Tibial artery (tissue), 4 donors: ENCODE measurements at regions not wholly inside any gene's neighbourhood (a gene's known extent, or its start where the extent isn't known, plus 50 kb on each side); places are given as distances from the start of the nearest gene placed in this dataset.
"Not testable (repeated sequence)": the region's sequence is repeated elsewhere in the genome, so short reads cannot be mapped to it uniquely, and the experiment has no call there.

Source experiments
- DNase-seq, 2 donors: peaks; one replicate each; pipeline ENCODE4 v3.0.0-alpha.2; 2019
- H3K27ac ChIP-seq, 2 donors: fragments of 200-600 bp; sonication (generic) in 1 of 2; 1 replicate in 1 of 2; 2 replicates in 1 of 2; pipeline ENCODE4 v1.5.1; 2018 to 2019; ENCODE audit warnings: mild to moderate bottlenecking in 1 of 2
- H3K27me3 ChIP-seq, 2 donors: fragments of 200-600 bp; sonication (generic) in 1 of 2; one replicate each; pipeline versions ENCODE4 v1.5.1 to v1.6.0; 2016 to 2019
- H3K36me3 ChIP-seq, 3 donors: fragments of 200-600 bp; sonication (generic) in 2 of 3; one replicate each; pipeline ENCODE4 v1.5.1; 2016 to 2019; ENCODE audit warnings: mild to moderate bottlenecking in 2 of 3
- H3K4me1 ChIP-seq, 4 donors: fragments of 200-600 bp; sonication (generic) in 2 of 4; 1 replicate in 3 of 4; 2 replicates in 1 of 4; pipeline ENCODE4 v1.5.1; 2016 to 2019
- H3K4me3 ChIP-seq, 2 donors: fragments of 200-600 bp; sonication (generic) in 1 of 2; 1 replicate in 1 of 2; 2 replicates in 1 of 2; pipeline ENCODE4 v1.5.1; 2018 to 2019; ENCODE audit warnings: mild to moderate bottlenecking in 2 of 2
- H3K9me3 ChIP-seq, 3 donors: fragments of 200-600 bp; sonication (generic) in 1 of 3; one replicate each; pipeline ENCODE4 v1.5.1; 2016 to 2019
- CTCF ChIP-seq, 2 experiments: fragments of 200-600 bp in 1 of 2; fragments of 450-650 bp in 1 of 2; IDR thresholded peaks; one replicate each; pipeline ENCODE4 v1.5.1; 2017 to 2019; ENCODE audit warnings: antibody characterized with exemption in 2 of 2, mild to moderate bottlenecking in 1 of 2, moderate library complexity in 1 of 2
- intact Hi-C: fragments of 100-400 bp; cut with DNase I; formaldehyde crosslinking; loops from one replicate; pipeline ENCODE4 v1.15.0; 2023; ENCODE audit warnings: low total_unique reads

GRCh38 chr2:43068631-43069517 lies 157.5 kb downstream of the ZFP36L2 start:
- Histone ChIP-seq H3K4me3 (no peak overlapping the region), H3K36me3 (no peaks in the 10 kb centered on the region), H3K27ac (no peak overlapping the region), H3K27me3 (no peaks in the 10 kb centered on the region), H3K4me1 (peaks cover 0 to 41% (median 35%) of the 10 kb centered on the region in 4 donors), H3K9me3 (no peaks in the 10 kb centered on the region)
- DNase-seq = peak in 1 of 2 donors; percentile 57
- TF ChIP-seq CTCF (IDR thresholded peaks at IDR 0.05) = no peak
- intact Hi-C loops = no loop called here

- no peak overlapping the region for H3K27ac ChIP-seq
- TF ChIP-seq CTCF (IDR thresholded peaks at IDR 0.05) = no peak
Observed at GRCh38 chr2:43068041-43068533, 158.3 kb downstream of the ZFP36L2 start.

GRCh38 chr2:43067254-43068040 lies 159.0 kb downstream of the ZFP36L2 start:
- peak; percentile 7 to 59 for DNase-seq
- no peak overlapping the region for H3K27ac ChIP-seq
- intact Hi-C loops = no loop called here
- no peak for TF ChIP-seq CTCF (IDR thresholded peaks at IDR 0.05)
- no peaks in the 10 kb centered on the region for H3K27me3 ChIP-seq
- no peaks in the 10 kb centered on the region for H3K36me3 ChIP-seq
- no peaks in the 10 kb centered on the region for H3K9me3 ChIP-seq
- no peak overlapping the region for H3K4me3 ChIP-seq
- H3K4me1 ChIP-seq = peaks cover 0 to 29% (median 26%) of the 10 kb centered on the region in 4 donors

More at GRCh38 chr2:43068041-43068533, 158.3 kb downstream of the ZFP36L2 start:
- intact Hi-C loops = no loop called here
- peaks cover 0 to 33% (median 27%) of the 10 kb centered on the region in 4 donors for H3K4me1 ChIP-seq
- no peak overlapping the region for H3K4me3 ChIP-seq
- no peaks in the 10 kb centered on the region for H3K27me3 ChIP-seq
- no peaks in the 10 kb centered on the region for H3K36me3 ChIP-seq
- DNase-seq = peak in 1 of 2 donors; percentile 64
- no peaks in the 10 kb centered on the region for H3K9me3 ChIP-seq

DNA sequence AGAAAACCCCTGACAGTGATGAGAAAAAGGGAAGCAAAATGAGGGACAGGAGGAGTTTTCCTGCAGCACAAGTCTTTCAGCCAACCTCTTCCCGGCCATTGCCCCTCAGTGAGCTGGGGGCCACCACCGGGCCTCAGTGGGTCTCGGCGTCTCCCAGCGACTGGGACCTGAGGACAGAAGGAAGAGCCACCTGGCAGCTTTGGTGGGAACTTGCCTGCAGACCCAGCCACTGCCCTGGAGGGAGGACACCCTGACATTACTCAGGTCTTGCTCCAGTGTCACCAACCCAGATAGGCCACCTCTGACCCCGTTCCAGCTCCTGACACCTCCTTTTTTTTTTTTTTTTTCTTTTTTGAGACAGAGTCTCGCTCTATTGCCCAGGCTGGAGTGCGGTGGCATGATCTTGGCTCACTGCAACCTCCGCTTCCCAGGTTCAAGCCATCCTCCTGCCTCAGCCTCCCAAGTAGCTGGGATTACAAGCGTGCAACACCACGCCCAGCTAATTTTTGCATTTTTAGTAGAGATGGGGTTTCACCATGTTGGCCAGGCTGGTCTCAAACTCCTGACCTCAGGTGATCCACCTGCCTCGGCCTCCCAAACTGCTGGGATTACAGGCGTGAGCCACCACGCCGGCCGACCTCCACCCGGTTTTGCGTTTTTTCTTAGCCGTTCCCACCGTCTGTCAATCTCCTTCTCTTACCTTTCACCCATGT lies 159.7 kb downstream of the ZFP36L2 start:
- H3K9me3 ChIP-seq, H3K27ac ChIP-seq, intact Hi-C loops, H3K4me3 ChIP-seq, H3K27me3 ChIP-seq, H3K36me3 ChIP-seq: not testable (repeated sequence)
- DNase-seq = peak in 1 of 2 donors; percentile 51
- peaks cover 0 to 22% (median 20%) of the 10 kb centered on the region in 4 donors for H3K4me1 ChIP-seq

DNA sequence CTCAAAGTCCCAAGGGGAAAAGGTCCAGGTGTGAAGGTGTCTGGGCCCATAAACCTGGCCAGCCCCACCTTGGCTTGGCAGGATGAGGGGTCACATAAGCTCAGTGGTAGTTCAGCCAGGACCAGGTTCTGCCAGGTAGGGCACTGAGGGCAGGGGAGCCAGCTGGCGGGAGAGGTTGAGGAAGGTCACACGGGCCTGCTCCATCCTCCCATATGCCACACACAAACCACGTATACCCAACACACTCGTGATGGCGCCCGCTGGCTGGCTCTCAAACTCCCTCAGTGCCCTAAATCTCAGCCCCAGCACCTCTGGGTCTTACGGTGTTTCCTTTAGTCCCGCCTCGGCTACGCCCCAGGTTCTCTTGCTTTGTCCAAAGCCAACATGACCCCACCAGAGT lies 160.5 kb downstream of the ZFP36L2 start:
- Histone ChIP-seq H3K4me3 (no peak overlapping the region), H3K27me3 (no peaks in the 10 kb centered on the region), H3K36me3 (no peaks in the 10 kb centered on the region), H3K27ac (no peak overlapping the region), H3K9me3 (peaks cover 0 to 3% (median 0%) of the 10 kb centered on the region in 3 donors), H3K4me1 (peaks cover 0 to 14% (median 11%) of the 10 kb centered on the region in 4 donors)
- peak in 1 of 2 donors; percentile 52 for DNase-seq
- no peak for TF ChIP-seq CTCF (IDR thresholded peaks at IDR 0.05)
- intact Hi-C loops = no loop called here
